GM03348 (cell line): ENCODE measurements at regions not wholly inside any gene's neighbourhood (a gene's known extent, or its start where the extent isn't known, plus 50 kb on each side); places are given as distances from the start of the nearest gene placed in this dataset.
"Not testable (repeated sequence)": the region's sequence is repeated elsewhere in the genome, so short reads cannot be mapped to it uniquely, and the experiment has no call there.

Source experiments
- DNase-seq: peaks from one replicate; pipeline ENCODE4 v3.0.0; 2012; ENCODE audit warnings: low spot score

DNA sequence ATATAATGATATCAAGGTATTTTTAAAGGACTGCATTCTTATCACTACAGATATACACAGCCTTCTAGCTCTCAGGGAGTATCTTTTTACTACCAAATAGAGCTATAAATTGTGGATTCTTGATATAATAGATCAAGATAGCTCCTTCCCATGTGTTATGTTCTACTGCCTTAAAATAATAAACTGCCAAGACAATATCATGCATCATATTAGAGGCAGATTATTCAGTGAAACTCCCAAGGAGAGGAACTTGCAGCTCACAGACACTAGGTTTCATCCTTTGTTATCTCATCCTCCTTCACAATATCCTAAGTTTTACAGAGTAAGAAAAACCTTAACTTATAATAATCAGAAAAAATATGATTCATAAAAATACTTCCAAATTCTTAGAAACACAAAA lies 802.8 kb downstream of the DIAPH3 start:
- no peak for DNase-seq

DNA sequence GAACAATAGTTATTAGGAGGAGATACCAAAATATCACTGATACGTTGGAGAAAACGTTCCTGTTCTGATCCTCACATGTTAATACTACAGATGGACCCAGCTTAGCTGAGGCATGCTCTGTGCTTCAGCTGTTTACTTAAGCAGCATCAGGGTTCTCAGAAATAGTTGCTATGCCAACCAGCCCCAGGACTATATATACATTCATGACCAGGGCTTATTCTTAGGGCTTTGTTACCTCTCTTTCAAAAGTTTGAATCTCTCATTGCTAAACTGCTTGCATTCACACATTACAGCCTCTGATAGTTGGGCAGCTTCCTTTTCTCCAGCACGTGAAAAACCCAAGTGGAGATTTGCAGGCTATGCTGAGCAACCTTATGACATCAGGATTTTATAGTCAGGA lies 800.4 kb downstream of the DIAPH3 start:
- no peak for DNase-seq

DNA sequence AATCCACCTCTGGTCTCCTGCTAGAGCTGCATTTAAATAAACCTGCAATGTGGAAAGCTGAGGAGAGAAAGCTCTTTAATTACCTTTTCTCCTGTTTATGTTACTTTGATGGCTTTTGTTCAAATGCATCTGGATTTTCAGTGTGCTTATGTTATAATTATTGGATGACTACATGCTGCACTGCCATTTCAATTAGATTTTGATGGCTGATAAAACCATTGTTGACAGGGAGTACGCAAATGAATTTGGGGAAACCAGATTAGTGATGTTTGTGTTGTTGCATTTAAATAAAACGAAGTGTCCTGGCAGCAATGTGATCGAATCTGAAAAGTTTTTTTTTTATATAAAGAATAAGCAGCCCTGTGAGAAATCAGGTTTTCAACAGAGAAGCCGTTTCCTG lies 799.8 kb downstream of the DIAPH3 start:
- DNase-seq, result no peak

DNA sequence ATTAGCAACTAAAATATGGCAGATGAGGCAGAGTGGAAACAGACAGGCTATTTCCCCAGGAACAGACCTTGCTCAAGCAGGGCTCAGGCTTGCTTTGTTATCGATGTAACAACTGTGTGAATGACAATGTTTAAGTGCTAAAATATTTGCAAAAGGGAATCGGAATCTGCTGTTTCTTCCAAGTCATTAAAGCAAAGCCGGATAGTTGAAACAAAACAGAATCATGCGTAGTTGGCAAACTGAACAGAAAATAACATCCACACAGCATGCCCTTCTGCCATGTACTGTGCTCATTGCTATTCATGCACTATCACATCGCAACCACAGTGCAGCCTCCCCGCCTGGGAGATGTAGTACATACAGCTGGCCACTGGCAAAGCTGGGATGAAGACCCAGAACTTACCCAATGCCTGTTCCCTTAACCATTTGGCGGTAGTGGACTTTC lies 799.1 kb downstream of the DIAPH3 start:
- no peak for DNase-seq

DNA sequence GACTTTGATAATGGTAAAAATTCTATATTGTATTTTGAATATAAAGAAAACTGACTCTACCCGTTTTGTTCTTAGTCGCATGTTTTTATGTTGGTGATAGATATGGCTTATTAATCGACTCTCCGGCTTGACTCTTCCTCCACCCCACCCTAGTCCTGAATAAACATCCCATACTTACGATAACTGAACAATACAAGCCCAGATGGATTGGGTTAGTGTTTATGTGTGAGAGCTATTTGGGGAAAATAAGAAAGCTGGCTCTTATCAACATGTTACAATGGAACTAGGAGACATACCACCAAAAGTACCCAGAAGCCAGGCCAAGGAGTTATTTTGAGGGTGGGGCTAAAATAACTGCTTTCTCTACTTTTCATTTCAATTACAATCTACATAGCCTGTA lies 796.3 kb downstream of the DIAPH3 start:
- DNase-seq, result no peak

DNA sequence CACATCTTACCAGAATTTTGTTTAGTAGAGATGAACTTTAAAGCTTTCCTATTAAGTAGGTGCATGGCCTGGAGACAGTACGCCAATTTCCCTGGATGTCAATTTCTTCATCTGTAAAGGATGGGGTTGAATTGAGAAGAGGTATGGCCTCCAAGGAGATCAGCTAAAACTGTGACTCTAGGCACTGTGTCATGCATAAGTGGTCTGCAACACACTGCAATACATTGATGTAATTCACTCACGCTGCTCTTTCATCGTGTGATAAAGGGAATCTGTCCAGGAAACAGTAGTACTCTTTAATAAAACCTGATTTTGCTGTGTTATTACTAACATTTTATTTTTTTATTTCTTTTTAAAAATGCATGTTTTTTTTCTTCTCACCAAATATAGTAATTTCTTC lies 795.8 kb downstream of the DIAPH3 start:
- no peak for DNase-seq

DNA sequence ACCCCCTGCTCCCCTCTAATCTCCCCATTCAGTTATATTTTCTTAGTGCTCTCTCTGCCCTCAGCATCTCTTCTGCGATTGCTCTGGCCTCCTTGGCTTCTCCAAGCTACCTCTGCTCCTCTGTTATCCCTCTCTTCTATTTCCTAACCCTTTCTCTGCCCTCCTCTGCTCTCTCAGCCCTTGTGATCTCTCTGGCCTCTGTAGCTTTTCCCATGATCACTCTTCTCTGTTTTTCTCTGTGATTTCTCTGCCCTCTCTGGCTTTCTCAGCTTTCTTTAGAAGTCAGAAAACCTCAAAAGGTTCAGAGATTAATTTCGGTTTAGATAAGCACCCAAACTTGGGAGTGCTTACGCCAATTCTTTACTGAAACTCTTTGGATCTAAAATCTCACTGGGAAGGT lies 795.0 kb downstream of the DIAPH3 start:
- no peak for DNase-seq

DNA sequence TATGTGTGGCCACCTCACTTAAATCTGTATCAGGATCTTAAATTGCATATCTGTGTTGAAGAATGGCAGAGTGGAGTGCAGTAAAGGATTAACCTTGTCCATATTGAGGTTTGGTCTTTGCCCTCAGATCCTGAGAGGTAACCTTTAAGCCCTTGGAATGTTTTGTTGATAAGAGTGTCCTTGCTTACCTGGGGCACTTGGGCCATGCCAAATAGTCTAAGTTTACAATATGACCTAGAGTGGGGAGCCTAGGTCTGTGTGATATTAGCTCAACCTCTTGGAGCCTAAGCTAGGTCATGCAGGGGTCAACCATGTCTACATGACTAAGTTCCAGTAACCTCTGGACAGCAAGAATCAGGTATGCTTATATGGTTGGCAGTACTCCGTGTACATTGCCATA lies 792.5 kb downstream of the DIAPH3 start:
- no peak for DNase-seq

DNA sequence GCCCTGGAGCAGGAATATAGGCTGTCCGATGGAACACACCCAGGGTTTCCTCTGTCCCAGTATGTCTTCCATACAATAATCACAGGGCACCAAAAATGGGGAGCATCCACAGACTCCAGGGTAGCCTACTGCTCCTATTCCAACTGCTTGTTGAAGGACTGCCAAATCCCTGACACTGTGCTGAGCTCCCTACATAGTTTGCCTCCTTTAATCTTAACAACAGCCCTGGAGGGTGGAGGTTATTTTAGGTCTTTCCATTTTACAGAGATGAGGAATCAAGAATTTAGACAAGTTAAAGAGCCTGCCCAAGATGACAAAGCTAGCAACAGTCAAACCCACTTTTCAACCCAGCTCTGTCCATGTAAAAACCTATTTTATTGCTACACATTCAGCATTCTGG lies 790.4 kb downstream of the DIAPH3 start:
- no peak for DNase-seq

DNA sequence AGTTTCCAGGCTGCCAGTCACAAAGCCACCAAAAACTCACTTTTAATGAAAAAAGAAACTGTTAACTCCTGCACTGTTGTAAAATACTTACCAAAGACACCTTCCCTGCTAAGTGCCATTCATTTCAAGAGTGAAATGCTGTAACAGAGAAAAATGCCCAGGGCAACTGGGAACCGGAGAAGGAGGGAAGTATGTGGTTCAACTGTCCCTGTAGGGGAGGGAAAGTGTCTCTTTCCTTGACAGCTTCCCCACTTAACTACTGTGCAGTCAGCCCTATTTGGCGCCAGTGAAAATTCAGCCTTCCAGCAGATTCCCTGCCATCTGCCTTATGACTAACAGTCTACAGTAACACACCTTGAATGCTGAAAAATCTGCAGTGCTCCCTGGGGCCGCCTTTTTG lies 789.0 kb downstream of the DIAPH3 start:
- no peak for DNase-seq

DNA sequence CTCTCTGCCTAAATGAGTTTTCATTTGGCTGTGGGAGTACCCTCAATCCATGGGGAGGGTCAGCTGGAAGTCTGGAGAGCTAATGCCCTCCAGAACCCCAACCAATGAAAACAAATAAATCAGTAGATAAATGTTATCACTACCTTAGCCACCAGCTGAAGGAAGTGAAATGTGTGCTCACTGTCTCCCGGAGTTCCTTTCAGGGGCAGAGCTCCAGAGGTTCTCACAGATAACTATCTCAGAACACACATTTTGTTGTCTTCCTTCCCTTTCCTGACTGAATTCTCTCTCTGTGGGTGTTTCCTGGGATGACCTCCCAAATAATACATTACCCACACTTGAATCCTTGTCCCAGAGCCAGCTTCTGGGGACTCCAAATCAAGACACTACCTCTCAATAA lies 779.6 kb downstream of the DIAPH3 start:
- no peak for DNase-seq

DNA sequence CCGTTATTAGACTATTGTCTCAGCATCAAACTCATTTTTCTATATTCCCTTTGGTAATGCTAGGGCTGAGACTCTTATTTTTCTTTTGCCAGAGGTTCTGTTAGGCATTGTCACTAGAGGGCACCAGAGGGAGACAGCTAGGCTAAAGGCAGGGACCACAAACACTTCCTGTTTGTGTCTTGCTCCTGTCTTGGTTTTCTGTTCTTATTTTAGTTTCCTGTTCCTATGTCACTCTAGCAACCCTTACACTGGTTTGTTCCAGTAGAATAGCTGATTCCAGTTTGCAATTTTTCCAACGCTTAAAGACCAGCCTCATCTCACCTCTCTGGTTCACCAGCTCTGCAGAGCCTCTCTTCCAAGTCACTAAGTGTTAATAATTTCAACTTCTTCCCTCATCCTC lies 772.0 kb downstream of the DIAPH3 start:
- DNase-seq, result peak; percentile 81

DNA sequence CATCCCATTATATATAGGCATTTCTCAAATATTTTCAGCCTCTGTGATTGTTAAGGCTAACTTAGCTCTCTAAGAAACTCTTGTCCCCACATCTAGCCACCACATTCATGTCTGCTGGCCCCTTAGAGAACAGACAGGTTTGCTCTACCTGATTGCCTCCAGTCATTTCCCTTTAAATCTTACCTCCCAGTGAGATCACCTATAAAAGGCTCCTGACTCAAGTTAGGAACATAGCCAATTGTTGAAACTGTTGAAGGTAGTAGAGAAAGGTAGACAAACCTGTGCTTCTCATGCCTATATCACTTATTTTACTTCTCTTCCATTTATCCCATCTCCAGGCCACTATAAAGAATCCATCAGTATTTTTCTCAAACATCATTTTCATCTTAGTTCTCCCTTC lies 771.4 kb downstream of the DIAPH3 start:
- no peak for DNase-seq

DNA sequence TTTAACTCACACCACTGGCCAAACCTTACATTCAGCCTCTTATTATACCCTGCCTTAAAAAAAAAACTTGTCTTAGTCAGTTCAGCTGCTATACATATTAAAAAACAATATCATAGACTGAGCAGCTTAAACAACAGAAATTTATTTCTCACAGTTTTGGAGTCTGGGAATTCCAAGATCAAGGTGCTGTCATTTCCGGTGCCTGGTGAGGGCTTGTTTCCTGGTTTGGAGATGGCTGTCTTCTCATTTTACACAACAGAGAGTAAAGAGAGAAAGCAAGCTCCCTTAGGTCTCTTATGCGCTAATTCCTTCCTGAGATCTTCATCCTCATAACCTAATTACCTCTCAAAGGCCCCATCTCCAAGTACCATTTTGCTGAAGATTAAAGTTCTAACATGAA lies 769.2 kb downstream of the DIAPH3 start:
- DNase-seq, result no peak

DNA sequence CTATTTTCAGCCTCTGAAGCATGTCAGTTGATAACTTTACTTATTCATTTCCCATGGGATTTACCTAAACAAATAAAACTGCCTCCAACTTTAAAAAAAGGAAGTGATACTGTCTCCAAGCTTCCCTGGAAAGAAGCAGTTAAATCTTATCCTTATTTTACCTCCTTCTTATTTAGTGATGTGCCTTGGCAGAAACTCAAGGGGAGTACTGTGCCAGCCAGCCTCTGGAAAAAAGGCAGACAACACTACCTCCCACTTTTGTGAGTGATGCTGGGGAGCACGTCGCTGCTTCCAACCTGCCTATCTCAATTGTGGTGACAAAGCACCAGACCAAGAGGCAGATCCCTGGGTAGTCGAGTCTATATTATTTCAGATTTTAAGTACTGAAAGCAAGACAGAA lies 765.6 kb downstream of the DIAPH3 start:
- no peak for DNase-seq

DNA sequence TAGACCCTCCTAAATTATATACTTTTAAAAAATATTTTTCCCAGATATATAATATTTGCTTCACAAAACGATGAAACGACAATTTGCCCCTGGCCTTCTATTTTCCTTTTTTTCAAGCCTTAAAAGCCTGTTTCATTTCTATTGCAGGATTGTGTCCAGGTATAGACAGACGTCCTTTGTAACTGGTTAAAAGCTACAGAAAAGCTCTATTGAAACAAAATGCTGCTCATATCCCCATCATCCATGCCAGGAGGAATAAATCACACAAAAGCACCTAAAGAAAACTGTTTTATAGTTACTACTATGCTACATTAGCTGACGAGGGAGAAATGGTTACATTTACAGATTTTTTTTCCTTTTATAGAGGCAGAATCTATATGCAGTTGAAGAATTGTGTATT lies 765.1 kb downstream of the DIAPH3 start:
- no peak for DNase-seq

DNA sequence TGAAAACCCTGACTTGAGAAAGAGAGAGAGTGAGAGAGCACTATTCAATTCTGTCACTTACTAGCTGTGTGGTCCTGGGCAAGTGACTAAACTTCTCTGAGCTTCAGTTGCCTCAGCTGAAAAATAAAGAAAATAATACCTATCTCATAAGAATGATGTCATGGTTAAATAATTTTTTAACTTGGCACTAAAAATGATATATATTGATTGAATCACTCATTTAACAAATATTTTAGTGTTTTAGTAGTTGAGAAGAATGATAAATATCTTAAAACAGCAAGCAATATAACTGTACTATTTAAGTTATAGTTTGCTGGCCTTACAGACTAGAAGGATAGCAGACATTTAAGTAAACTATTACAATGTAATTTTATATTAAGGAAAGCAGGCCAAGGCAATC lies 764.2 kb downstream of the DIAPH3 start:
- DNase-seq, result no peak

DNA sequence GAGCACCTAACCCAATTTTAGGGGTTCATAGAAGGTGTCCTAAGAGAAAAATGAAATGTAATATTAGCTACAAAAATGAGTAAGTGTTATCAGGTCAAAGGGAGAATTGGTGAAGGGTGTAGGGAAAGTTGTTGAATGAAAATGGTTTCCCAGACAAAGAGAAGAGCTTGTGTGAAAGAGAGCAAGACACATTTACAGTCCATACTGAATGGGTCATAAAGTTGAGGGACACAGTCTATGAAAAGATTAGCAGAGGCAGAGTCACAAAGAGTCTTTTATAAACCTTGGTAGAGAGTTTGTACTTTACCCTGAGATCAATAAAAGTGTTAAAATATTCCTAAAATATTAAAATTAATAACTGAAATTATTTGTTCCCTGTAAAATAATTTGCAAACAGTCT lies 759.4 kb downstream of the DIAPH3 start:
- DNase-seq, result no peak

DNA sequence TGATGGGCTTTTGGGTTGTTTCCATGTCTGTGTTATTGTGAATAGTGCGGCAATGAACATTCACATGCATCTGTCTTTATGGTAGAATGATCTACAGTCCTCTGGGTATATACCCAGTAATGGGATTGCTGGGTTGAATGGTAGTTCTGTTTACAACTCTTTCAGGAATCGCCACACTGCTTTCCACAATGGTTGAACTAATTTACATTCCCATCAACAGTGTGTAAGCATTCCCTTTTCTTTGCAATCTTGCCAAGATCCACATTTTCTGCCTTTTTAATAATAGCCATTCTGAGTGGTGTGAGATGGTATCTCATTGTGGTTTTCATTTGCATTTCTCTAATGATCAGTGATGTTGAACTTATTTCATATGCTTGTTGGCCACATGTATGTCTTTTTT lies 756.5 kb downstream of the DIAPH3 start:
- DNase-seq, result not testable (repeated sequence)

DNA sequence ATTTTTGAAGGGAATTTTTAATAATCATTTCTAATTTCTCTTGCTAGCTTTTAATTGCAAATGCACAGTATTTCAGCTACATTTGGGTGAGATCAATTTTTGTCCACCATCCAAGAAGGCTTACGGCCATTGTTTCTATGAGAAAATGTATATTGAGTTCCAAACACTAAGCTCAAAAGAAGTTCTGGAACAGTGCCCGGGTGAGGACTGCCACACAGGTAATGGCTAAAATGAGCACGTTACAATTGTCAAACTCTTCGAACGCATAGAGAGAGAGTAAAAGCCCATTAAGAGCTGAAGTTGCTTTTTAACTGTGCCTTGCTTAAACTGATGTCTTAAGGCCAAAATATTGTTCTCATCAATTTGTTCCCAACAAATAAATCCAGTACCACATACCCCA lies 755.0 kb downstream of the DIAPH3 start:
- DNase-seq, result no peak

DNA sequence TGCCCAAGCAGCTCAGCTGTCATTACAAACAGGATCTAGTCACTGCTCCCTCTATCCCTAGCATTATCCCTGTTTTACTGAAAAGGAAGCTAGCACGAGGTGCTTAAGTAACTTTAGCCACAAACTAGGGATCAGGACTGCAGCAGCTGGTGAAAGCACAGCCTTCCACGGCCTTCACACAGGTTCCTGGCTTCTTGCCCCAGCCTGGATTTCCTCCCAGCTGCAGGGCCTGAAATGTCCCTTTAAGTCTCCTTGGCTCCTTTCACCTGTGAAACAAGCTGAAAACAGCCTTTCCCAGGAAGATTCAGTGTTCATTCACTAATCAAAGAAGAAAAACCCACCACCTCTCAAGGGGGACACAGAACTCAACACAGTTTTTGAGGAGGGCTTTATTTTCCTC lies 754.5 kb downstream of the DIAPH3 start:
- no peak for DNase-seq

DNA sequence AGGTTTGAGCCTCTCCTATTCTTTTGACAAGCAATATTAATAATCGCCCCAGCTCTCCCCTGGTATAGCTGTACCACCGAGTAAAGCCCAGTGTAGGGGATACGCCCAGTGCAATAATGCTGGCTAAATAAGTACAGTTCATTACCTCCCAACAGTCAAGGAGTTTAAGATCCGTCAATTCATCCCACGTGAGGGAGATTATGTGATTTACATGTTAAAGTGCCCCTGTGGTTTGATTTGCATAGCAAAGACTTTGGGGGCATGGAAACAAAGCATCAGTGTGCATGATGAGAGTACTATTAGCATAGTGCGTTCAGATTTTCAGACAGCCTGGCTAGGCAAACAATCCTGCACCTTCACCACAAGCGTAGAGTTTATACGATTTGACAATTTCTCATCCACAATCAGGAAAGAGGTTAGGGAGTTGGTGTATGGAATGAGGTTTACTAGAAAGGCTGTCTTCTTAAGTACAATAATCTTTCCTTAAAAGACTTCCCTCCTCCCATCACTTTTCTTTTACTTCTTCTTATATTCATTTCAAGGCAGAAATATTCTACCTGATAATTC lies 754.0 kb downstream of the DIAPH3 start:
- no peak for DNase-seq

DNA sequence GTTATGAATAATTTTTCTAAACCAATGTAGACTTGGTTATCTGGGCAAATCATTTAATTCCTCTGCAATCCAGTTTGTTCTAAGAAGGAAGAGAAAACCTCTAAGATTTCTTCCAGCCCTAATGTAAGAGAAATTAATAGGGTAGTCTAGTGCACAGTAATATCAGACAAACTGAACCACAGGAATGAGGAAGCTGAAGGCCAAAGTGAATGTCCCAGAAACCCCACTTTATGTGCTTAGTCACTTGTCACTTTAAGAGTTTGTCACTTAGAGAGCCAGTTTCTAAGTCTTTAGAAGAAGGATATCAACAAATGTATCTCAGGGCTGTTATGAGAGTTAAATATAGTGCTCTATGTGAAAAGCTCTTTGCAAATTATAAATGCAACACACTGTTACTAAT lies 750.6 kb downstream of the DIAPH3 start:
- DNase-seq, result no peak

DNA sequence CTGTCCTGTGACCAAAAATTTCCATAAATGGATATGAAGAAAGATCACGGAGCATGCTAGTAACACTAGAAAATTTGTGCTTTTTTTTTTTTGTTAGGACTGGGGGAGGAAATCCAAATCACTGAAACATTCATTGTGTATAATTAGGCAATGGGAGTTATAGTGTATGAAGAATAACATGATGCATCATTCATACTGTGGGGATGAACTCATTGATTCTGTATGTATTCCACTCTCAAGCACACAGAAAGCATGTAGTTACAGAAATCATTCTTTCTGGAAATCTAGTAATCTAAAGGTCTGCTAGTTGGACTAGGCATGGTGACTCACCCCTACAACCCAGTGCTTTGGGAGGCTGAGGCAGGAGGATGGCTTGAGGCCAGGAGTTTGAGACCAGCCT lies 749.7 kb downstream of the DIAPH3 start:
- no peak for DNase-seq

DNA sequence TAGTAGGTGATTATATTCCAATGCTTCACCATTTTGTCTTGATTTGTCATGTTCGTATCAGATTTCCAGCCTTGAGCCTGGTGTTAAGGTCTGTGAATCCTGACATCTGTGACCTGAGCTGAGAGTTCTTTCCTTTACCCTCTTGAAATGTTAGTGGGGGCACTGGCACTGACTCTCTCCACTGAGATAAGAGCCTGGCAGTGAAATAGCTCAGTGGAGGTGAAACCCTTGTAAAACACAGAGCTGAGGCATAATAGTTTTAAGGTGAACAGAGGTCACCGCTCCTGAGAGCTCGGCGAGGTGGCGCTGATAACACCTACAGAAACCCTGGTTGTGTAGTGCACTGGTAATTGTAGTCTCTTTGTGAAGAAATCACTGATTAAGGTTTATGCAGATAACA lies 748.2 kb downstream of the DIAPH3 start:
- DNase-seq, result no peak
